ENCODE measurements at regions not wholly inside any gene's neighbourhood (a gene's known extent, or its start where the extent isn't known, plus 50 kb on each side); places are given as distances from the start of the nearest gene placed in this dataset.

DNA sequence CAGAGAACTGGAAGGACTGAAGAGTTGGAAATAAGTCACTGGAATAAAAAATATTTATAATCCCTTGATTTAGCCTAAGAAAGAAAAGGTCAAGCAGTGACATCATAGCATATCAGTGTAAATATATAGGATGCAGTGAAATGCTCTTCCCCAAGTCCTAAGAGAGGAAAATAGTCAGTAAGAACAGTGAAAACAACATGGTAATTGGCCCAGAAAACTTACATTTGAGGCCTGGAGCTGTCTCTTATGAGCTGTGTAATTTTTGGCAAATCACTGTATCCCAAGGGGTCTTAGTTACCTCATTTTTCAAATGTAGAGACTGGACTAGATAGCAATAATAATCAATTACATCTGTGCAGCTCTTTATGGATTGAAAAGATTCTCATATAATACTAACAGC lies 255.7 kb upstream of the AR start:
- ChIA-PET CTCF (no interaction called here), POLR2A (no interaction called here)
- no peak for TF ChIP-seq HDGF (IDR thresholded peaks at IDR 0.05; ENCODE audit: borderline replicate concordance)
- no peak for TF ChIP-seq L3MBTL2 (conservative IDR thresholded peaks at IDR 0.05)
- no peak for TF ChIP-seq LEF1 (IDR thresholded peaks at IDR 0.05; ENCODE audit: borderline replicate concordance)
- no peak for TF ChIP-seq FOXK2 (IDR thresholded peaks at IDR 0.05)
- TF ChIP-seq ARNT (IDR thresholded peaks at IDR 0.05) = no peak
- TF ChIP-seq NFRKB (IDR thresholded peaks at IDR 0.05) = no peak
- TF ChIP-seq CTBP1 (IDR thresholded peaks at IDR 0.05; ENCODE audit: borderline replicate concordance) = no peak
- no peak for TF ChIP-seq BHLHE40 (IDR thresholded peaks at IDR 0.05; ENCODE audit: borderline replicate concordance)
- TF ChIP-seq ELF4 (IDR thresholded peaks at IDR 0.05) = no peak
- TF ChIP-seq ZNF384 (IDR thresholded peaks at IDR 0.05) = no peak
- no peak for TF ChIP-seq SUZ12 (IDR thresholded peaks at IDR 0.05)
- TF ChIP-seq TARDBP (IDR thresholded peaks at IDR 0.05) = no peak
- no peak for TF ChIP-seq SP1 (IDR thresholded peaks at IDR 0.05)
- no peak for DNase-seq (ENCODE audit: extremely low spot score)

DNA sequence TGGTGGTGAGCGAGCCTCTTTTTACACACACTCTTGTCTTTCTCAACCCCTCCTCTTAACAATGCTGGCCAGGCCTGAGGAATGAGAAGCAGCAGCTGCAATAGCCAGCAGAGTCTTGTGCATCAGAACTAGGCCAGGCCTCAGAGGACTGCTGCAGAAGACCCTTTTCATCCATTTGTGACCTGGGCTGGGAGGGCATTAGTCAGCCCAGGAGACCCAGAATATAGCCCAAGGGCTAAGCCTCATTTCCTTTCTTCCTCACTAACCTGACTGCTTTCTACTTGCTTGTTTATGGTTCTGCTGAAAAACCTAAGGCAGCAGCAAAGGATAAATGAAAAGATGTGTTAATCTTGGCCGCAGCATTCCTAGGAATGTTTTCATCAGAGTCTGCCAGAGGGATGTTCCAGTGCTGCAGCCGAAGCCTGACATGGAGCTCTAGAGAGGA lies 254.7 kb upstream of the AR start:
- POLR2A ChIA-PET = no interaction called here
- no peak for DNase-seq (ENCODE audit: extremely low spot score)
- CTCF ChIA-PET = no interaction called here
- no peak for TF ChIP-seq FOXM1 (IDR thresholded peaks at IDR 0.05; ENCODE audit: borderline replicate concordance)
- no peak for TF ChIP-seq FOXK2 (IDR thresholded peaks at IDR 0.05)
- no peak for TF ChIP-seq FOXA1 (IDR thresholded peaks at IDR 0.05)
- TF ChIP-seq TARDBP (IDR thresholded peaks at IDR 0.05) = no peak
- TF ChIP-seq ZNF384 (IDR thresholded peaks at IDR 0.05) = no peak
- TF ChIP-seq SUZ12 (IDR thresholded peaks at IDR 0.05) = no peak
- no peak for TF ChIP-seq BHLHE40 (IDR thresholded peaks at IDR 0.05; ENCODE audit: borderline replicate concordance)
- no peak for TF ChIP-seq LEF1 (IDR thresholded peaks at IDR 0.05; ENCODE audit: borderline replicate concordance)
- no peak for TF ChIP-seq CTBP1 (IDR thresholded peaks at IDR 0.05; ENCODE audit: borderline replicate concordance)
- no peak for TF ChIP-seq ELF4 (IDR thresholded peaks at IDR 0.05)
- no peak for TF ChIP-seq L3MBTL2 (conservative IDR thresholded peaks at IDR 0.05)
- no peak for TF ChIP-seq ARNT (IDR thresholded peaks at IDR 0.05)
- TF ChIP-seq HDGF (IDR thresholded peaks at IDR 0.05; ENCODE audit: borderline replicate concordance) = no peak
- TF ChIP-seq NFRKB (IDR thresholded peaks at IDR 0.05) = no peak
- TF ChIP-seq SP1 (IDR thresholded peaks at IDR 0.05) = no peak
- TF ChIP-seq, protein P1, sequence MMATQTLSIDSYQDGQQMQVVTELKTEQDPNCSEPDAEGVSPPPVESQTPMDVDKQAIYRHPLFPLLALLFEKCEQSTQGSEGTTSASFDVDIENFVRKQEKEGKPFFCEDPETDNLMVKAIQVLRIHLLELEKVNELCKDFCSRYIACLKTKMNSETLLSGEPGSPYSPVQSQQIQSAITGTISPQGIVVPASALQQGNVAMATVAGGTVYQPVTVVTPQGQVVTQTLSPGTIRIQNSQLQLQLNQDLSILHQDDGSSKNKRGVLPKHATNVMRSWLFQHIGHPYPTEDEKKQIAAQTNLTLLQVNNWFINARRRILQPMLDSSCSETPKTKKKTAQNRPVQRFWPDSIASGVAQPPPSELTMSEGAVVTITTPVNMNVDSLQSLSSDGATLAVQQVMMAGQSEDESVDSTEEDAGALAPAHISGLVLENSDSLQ (IDR thresholded peaks at IDR 0.05) = no peak

DNA sequence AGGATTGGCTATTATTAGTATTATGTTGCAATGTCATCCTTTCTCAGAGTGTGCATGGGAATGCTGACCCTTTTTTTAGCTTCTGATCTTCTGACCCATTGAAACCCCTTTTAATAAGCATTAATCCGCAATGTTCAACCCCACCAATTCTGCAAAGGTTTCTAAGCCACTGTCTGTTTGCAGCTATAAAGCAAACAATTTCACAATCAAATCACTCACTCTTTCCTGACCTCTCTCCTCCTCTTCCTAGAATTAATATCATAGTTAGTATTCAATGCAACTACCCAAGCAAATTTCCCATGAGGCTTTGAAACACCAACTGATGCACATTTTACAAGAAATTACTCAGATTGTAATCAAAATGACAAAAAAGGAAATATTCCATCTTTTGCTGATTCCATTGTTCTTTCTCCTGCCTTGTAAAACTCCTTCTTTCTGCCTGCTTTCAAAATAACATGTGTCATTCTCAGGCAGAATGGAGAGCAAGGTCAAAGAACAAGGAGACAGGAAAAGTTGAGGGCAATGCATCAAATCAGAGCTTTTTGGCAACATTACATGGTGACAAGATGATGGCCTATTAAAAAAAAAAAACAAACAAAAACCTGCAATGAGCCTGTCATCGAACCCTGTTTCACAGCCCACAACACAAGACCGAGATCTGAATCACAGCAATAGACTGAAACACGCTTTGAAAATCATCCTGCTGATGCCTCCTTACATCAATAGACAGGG lies 253.2 kb upstream of the AR start:
- no peak for TF ChIP-seq HDGF (IDR thresholded peaks at IDR 0.05; ENCODE audit: borderline replicate concordance)
- no peak for TF ChIP-seq CTBP1 (IDR thresholded peaks at IDR 0.05; ENCODE audit: borderline replicate concordance)
- no peak for TF ChIP-seq LEF1 (IDR thresholded peaks at IDR 0.05; ENCODE audit: borderline replicate concordance)
- TF ChIP-seq FOXK2 (IDR thresholded peaks at IDR 0.05) = no peak
- TF ChIP-seq, protein P1 (IDR thresholded peaks at IDR 0.05) = no peak
- TF ChIP-seq BHLHE40 (IDR thresholded peaks at IDR 0.05; ENCODE audit: borderline replicate concordance) = no peak
- TF ChIP-seq NFRKB (IDR thresholded peaks at IDR 0.05) = no peak
- ChIA-PET POLR2A (no interaction called here), CTCF (no interaction called here)
- no peak for DNase-seq (ENCODE audit: extremely low spot score)

DNA sequence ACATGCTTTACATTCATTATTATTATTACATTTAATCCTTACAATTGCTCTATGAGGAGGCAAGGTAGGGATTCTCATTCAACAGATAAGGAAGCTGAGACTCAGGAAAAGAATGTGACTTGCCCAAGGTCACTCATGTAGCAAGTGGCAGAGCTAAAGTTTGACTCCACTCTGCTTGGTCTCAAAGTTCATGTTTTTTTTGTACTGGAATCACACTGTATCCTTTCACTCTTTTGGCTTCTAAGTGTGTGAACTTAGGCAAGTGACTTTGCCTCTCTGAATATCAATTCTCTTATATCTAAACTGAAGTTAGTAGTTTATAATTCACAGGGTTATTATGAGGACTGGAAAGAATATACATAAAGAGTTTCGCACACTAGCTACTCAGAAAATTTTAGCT lies 247.9 kb upstream of the AR start:
- POLR2A ChIA-PET = no interaction called here
- TF ChIP-seq FOXM1 (IDR thresholded peaks at IDR 0.05; ENCODE audit: borderline replicate concordance) = no peak
- TF ChIP-seq SUZ12 (IDR thresholded peaks at IDR 0.05) = no peak
- no peak for TF ChIP-seq HDGF (IDR thresholded peaks at IDR 0.05; ENCODE audit: borderline replicate concordance)
- no peak for TF ChIP-seq ZNF384 (IDR thresholded peaks at IDR 0.05)
- no peak for TF ChIP-seq CTBP1 (IDR thresholded peaks at IDR 0.05; ENCODE audit: borderline replicate concordance)
- TF ChIP-seq FOXK2 (IDR thresholded peaks at IDR 0.05) = no peak
- CTCF ChIA-PET = no interaction called here
- no peak for DNase-seq (ENCODE audit: extremely low spot score)

DNA sequence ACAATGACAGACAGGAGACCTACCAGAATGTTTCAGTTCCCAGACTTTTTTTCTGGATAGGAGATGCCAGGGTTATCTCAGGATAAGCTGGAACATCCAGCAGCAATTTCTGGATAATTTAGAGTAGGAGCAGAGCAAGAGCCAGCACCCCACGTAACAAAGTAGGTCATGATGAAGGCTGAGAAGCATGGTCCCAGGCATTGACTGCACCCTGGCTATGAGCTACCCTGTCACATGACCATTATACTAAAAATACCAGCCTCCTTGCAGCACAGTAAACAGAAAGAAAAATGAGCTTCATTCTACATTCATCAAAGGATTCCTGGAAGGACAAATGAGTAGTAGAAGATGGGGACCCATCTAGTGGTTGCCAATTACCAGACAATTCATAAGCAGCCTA lies 247.4 kb upstream of the AR start:
- TF ChIP-seq SUZ12 (IDR thresholded peaks at IDR 0.05) = no peak
- no peak for TF ChIP-seq FOXK2 (IDR thresholded peaks at IDR 0.05)
- TF ChIP-seq ZNF384 (IDR thresholded peaks at IDR 0.05) = no peak
- no peak for TF ChIP-seq LEF1 (IDR thresholded peaks at IDR 0.05; ENCODE audit: borderline replicate concordance)
- TF ChIP-seq FOXM1 (IDR thresholded peaks at IDR 0.05; ENCODE audit: borderline replicate concordance) = no peak
- no peak for TF ChIP-seq CTBP1 (IDR thresholded peaks at IDR 0.05; ENCODE audit: borderline replicate concordance)
- no peak for TF ChIP-seq FOXA1 (IDR thresholded peaks at IDR 0.05)
- no peak for TF ChIP-seq NFRKB (IDR thresholded peaks at IDR 0.05)
- CTCF ChIA-PET = no interaction called here
- DNase-seq (ENCODE audit: extremely low spot score) = no peak
- POLR2A ChIA-PET = no interaction called here

DNA sequence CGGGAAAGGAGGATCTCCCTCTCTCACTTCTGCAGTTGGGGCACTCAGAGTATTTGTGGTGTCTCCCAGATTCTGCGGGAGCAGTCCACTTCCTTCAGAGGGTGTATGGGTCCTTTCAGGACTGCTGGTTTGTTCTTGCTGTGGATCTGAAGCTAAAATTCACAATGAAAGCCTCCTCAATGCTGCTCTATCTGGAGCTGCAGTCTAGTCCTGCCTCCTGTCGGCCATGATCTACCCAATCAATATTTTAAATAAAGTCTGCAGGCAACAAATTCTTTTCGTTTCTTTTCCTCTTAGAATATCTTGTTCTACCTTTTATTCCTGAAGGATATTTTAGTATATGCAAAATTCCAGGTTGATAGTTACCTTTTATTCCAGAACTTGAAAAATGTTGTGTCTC lies 226.1 kb upstream of the AR start:
- CTCF ChIA-PET = no interaction called here
- DNase-seq (ENCODE audit: extremely low spot score) = no peak
- TF ChIP-seq TARDBP (IDR thresholded peaks at IDR 0.05) (no peak), L3MBTL2 (conservative IDR thresholded peaks at IDR 0.05) (no peak), FOXM1 (IDR thresholded peaks at IDR 0.05; ENCODE audit: borderline replicate concordance) (no peak), ZNF384 (IDR thresholded peaks at IDR 0.05) (no peak), NFRKB (IDR thresholded peaks at IDR 0.05) (no peak), SP1 (IDR thresholded peaks at IDR 0.05) (no peak), SUZ12 (IDR thresholded peaks at IDR 0.05) (no peak), ELF4 (IDR thresholded peaks at IDR 0.05) (no peak), LEF1 (IDR thresholded peaks at IDR 0.05; ENCODE audit: borderline replicate concordance) (no peak)
- TF ChIP-seq, protein P1 (IDR thresholded peaks at IDR 0.05) = no peak
- POLR2A ChIA-PET = no interaction called here
